ENCODE measurements at regions not wholly inside any gene's neighbourhood (a gene's known extent, or its start where the extent isn't known, plus 50 kb on each side); places are given as distances from the start of the nearest gene placed in this dataset.

DNA sequence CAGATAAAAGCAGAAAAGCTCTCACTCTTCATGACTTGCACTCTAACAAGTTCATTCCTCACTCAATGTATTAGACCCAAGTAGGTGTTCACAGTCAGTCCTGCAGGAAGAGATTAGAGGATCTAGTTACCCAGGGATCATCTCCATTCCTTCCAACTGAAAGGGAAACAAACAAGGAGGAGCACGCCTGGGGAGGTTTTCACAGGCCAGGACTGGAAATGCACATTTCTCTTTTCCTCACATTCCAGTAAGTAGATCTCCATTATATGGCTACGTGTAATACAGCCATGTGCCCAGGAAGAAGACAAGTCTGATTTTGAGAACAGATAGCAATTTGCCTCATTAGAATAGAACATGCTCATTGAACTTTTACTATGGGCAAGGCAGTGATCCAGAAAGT is 1132.2 kb upstream of the FAM98A start:
- H3K9me3 ChIP-seq: no peaks in the 10 kb centered on the region
- no peak for DNase-seq
- H3K4me1 ChIP-seq: no peaks in the 10 kb centered on the region
- no peaks in the 10 kb centered on the region for H3K27me3 ChIP-seq
- no peak for ATAC-seq
- H3K4me3 ChIP-seq: no peak overlapping the region
- intact Hi-C loops (cut with DNase I): no loop called here
- TF ChIP-seq POLR2A (IDR thresholded peaks at IDR 0.05): no peak
- TF ChIP-seq, protein P1, sequence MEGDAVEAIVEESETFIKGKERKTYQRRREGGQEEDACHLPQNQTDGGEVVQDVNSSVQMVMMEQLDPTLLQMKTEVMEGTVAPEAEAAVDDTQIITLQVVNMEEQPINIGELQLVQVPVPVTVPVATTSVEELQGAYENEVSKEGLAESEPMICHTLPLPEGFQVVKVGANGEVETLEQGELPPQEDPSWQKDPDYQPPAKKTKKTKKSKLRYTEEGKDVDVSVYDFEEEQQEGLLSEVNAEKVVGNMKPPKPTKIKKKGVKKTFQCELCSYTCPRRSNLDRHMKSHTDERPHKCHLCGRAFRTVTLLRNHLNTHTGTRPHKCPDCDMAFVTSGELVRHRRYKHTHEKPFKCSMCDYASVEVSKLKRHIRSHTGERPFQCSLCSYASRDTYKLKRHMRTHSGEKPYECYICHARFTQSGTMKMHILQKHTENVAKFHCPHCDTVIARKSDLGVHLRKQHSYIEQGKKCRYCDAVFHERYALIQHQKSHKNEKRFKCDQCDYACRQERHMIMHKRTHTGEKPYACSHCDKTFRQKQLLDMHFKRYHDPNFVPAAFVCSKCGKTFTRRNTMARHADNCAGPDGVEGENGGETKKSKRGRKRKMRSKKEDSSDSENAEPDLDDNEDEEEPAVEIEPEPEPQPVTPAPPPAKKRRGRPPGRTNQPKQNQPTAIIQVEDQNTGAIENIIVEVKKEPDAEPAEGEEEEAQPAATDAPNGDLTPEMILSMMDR (IDR thresholded peaks at IDR 0.05): no peak
- no peak overlapping the region for H3K27ac ChIP-seq
- 68% methylated on average over 2 of the region's 2 CpGs for WGBS (ENCODE audit: insufficient coverage, low coverage, low lambda C conversion rate, missing lambda C conversion rate)
- H3K36me3 ChIP-seq: no peaks in the 10 kb centered on the region

DNA sequence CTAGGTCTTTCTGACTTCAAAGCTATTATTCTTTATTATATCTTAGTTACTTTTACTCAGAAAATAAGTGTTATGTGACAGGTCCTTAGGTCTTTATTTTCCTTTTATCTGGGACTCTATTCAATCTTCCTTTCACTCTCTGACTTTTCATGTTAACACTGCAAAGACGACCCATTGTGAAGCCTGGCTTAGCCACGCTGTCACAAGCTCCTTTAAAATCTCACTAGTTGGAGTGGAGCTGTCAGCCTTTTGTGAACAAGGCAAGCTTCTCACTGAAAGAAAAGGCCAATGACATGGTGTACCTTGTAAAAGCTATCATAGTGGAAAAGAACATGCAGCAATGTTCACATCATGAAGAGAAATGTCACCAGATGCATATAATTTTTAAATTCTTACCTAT is 1130.7 kb upstream of the FAM98A start:
- intact Hi-C loops (cut with DNase I): no loop called here
- no peaks in the 10 kb centered on the region for H3K36me3 ChIP-seq
- no peaks in the 10 kb centered on the region for H3K27me3 ChIP-seq

DNA sequence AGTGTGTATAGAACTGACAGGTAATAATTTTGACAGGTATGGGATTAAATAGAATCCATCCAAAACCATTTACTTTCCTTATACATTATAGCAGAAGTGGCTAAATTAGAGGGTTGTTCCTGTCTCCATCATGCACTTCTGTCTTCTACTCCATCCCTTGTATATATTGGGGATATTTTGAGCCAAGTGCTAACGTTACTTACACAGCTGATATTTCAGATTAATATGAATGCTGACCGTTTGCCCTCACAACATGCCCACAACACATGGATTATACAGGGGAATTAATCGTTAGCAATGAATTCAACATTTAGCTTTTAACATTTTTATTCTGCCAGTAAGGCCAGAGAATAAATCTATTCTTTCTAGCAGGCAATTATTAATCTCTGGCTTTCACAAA is 1125.0 kb upstream of the FAM98A start:
- no peaks in the 10 kb centered on the region for H3K9me3 ChIP-seq
- H3K27ac ChIP-seq: no peak overlapping the region
- H3K4me1 ChIP-seq: no peaks in the 10 kb centered on the region
- intact Hi-C loops (cut with DNase I): no loop called here
- no peak for TF ChIP-seq POLR2A (IDR thresholded peaks at IDR 0.05)
- TF ChIP-seq, protein P1 (IDR thresholded peaks at IDR 0.05): no peak
- no peaks in the 10 kb centered on the region for H3K27me3 ChIP-seq
- no peak overlapping the region for H3K4me3 ChIP-seq
- no peak for ATAC-seq
- WGBS (ENCODE audit: insufficient coverage, low coverage, low lambda C conversion rate, missing lambda C conversion rate): 41% methylated on average over 3 of the region's 3 CpGs
- no peaks in the 10 kb centered on the region for H3K36me3 ChIP-seq
- no peak for DNase-seq

More for the DNA sequence above, 1130.7 kb upstream of the FAM98A start:
- Histone ChIP-seq H3K4me3 (no peak overlapping the region), H3K27ac (no peak overlapping the region), H3K9me3 (no peaks in the 10 kb centered on the region), H3K4me1 (no peaks in the 10 kb centered on the region)
- no peak for TF ChIP-seq POLR2A (IDR thresholded peaks at IDR 0.05)
- TF ChIP-seq, protein P1 (IDR thresholded peaks at IDR 0.05): no peak
- DNase-seq (no peak), ATAC-seq (no peak)
- WGBS (ENCODE audit: insufficient coverage, low coverage, low lambda C conversion rate, missing lambda C conversion rate): 26% methylated on average over 2 of the region's 2 CpGs

DNA sequence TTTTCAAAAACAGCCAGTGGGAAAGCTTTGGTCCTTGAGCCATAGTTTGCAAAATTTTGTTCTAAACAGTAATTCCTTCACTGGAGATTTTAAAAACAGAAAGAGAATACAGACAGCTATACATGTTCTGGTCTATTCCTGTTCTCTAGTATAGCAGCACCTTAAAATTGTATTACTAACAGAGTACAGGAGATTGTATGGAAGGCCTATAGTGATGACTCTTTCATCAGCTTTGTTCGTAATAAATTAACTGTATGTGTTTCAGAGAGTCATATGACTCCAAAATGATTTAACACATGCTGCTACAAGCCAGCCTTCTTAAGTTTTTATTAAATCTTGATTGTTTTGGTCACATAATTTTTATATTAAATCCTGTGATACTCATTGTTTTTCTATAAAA is 1124.6 kb upstream of the FAM98A start:
- TF ChIP-seq POLR2A (IDR thresholded peaks at IDR 0.05): no peak
- TF ChIP-seq, protein P1 (IDR thresholded peaks at IDR 0.05): no peak
- no peak for DNase-seq
- no peaks in the 10 kb centered on the region for H3K27me3 ChIP-seq
- no peaks in the 10 kb centered on the region for H3K36me3 ChIP-seq
- H3K27ac ChIP-seq: no peak overlapping the region
- H3K4me1 ChIP-seq: no peaks in the 10 kb centered on the region
- intact Hi-C loops (cut with DNase I): no loop called here
- 70% methylated on average over 1 of the region's 1 CpG for WGBS (ENCODE audit: insufficient coverage, low coverage, low lambda C conversion rate, missing lambda C conversion rate)
- H3K9me3 ChIP-seq: no peaks in the 10 kb centered on the region
- no peak overlapping the region for H3K4me3 ChIP-seq
- no peak for ATAC-seq

DNA sequence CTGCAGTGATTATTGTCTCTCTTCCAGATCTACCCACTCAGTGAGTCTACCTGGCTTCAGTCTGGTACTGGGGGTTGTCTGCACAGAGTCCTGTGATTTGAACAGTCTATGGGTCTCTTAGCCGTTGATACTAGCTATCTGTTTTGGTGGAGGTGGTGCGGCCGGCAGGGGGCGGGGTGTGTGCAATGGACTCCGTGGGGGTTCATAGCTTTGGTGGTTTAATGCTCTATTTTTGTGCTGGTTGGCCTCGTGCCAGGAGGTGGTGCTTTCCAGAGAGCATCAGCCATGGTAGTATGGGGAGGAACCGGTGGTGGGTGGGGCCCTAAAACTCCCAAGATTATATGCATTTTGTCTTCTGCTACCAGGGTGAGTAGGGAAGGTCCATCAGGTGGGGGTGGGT is 1120.1 kb upstream of the FAM98A start:
- ATAC-seq: no peak
- intact Hi-C loops (cut with DNase I): no loop called here
- no peaks in the 10 kb centered on the region for H3K4me1 ChIP-seq
- TF ChIP-seq, protein P1 (IDR thresholded peaks at IDR 0.05): no peak
- no peak for TF ChIP-seq POLR2A (IDR thresholded peaks at IDR 0.05)
- 80% methylated on average over 6 of the region's 7 CpGs for WGBS (ENCODE audit: insufficient coverage, low coverage, low lambda C conversion rate, missing lambda C conversion rate)
- H3K9me3 ChIP-seq: no peaks in the 10 kb centered on the region
- no peak overlapping the region for H3K4me3 ChIP-seq
- no peak for DNase-seq
- H3K36me3 ChIP-seq: no peaks in the 10 kb centered on the region
- H3K27ac ChIP-seq: no peak overlapping the region
- H3K27me3 ChIP-seq: no peaks in the 10 kb centered on the region

All from right lobe of liver (tissue), 6 donors.